SK-N-SH treated with all-trans-retinoic acid at 6 μM for 48 hours (cell line): ENCODE measurements at regions not wholly inside any gene's neighbourhood (a gene's known extent, or its start where the extent isn't known, plus 50 kb on each side); places are given as distances from the start of the nearest gene placed in this dataset.

Experiments
- GLIS3 ChIP-seq: fragments of 250-450 bp; sonication (Bioruptor Pico); IDR thresholded peaks from 2 replicates; pipeline ENCODE4 v1.5.0; 2020; ENCODE audit warnings: mild to moderate bottlenecking, moderate library complexity
- OSR1 ChIP-seq: fragments of 250-450 bp; sonication (Bioruptor Pico); IDR thresholded peaks from 2 replicates; pipeline ENCODE4 v1.8.0; 2022; ENCODE audit warnings: moderate library complexity, mild to moderate bottlenecking, inconsistent platforms
- RARB ChIP-seq: fragments of 250-450 bp; sonication (Bioruptor Pico); IDR thresholded peaks from 2 replicates; pipeline ENCODE4 v1.8.0; 2021; ENCODE audit warnings: mild to moderate bottlenecking, moderate library complexity
- SNAI2 ChIP-seq: fragments of 250-450 bp; sonication (Bioruptor Pico); IDR thresholded peaks from 2 replicates; pipeline ENCODE4 v1.5.0; 2020; ENCODE audit warnings: mild to moderate bottlenecking, moderate library complexity
- TF ChIP-seq, protein P1 (sequence below): fragments of 250-450 bp; sonication (Bioruptor Pico); IDR thresholded peaks from 2 replicates; pipeline ENCODE4 v1.8.0; 2020; ENCODE audit warnings: mild to moderate bottlenecking, moderate library complexity, borderline replicate concordance

GRCh38 chr10:109741712-109742111, 181.6 kb downstream of the XPNPEP1 start:
- no peak for TF ChIP-seq OSR1 (CRISPR knock-in tag)
- TF ChIP-seq GLIS3 (CRISPR knock-in tag) = no peak
- no peak for TF ChIP-seq SNAI2
- TF ChIP-seq, protein P1, sequence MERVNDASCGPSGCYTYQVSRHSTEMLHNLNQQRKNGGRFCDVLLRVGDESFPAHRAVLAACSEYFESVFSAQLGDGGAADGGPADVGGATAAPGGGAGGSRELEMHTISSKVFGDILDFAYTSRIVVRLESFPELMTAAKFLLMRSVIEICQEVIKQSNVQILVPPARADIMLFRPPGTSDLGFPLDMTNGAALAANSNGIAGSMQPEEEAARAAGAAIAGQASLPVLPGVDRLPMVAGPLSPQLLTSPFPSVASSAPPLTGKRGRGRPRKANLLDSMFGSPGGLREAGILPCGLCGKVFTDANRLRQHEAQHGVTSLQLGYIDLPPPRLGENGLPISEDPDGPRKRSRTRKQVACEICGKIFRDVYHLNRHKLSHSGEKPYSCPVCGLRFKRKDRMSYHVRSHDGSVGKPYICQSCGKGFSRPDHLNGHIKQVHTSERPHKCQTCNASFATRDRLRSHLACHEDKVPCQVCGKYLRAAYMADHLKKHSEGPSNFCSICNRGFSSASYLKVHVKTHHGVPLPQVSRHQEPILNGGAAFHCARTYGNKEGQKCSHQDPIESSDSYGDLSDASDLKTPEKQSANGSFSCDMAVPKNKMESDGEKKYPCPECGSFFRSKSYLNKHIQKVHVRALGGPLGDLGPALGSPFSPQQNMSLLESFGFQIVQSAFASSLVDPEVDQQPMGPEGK (CRISPR knock-in tag) = no peak
- no peak for TF ChIP-seq RARB (CRISPR knock-in tag)
